Panc1 (cell line): ENCODE measurements at regions not wholly inside any gene's neighbourhood (a gene's known extent, or its start where the extent isn't known, plus 50 kb on each side); places are given as distances from the start of the nearest gene placed in this dataset.

Source experiments
- ATAC-seq: fragments of 200-7000 bp; cut with Tn5 transposase; 2 replicates; pipeline ENCODE4 v1.9.1; 2020; ENCODE audit warnings: mild to moderate bottlenecking, moderate library complexity
- BruUV-seq: library from RNA; stranded (reverse); fragments of 400-500 nt; replicated peaks from 2 replicates; lab custom pipeline; 2021; lab: Mats Ljungman, UMichigan
- CTCF ChIA-PET: fragments of 300-600 bp; sonication (Branson Sonifier 250); formaldehyde crosslinking; loops from one replicate; lab custom pipeline; 2022; ENCODE audit warnings: antibody characterized with exemption; lab: Charles Lee
- POLR2A ChIA-PET: fragments of 300-600 bp; sonication (Branson Sonifier 250); formaldehyde crosslinking; loops from one replicate; lab custom pipeline; 2022; ENCODE audit warnings: antibody characterized with exemption; lab: Charles Lee
- DNase-seq: peaks from one replicate; pipeline ENCODE4 v3.0.0-alpha.2; 2010; ENCODE audit warnings: low read depth, low spot score
- H3K27ac ChIP-seq: 2 replicates; pipeline ENCODE4 v1.5.1; 2011; ENCODE audit warnings: mild to moderate bottlenecking, low read length, inconsistent platforms
- H3K27me3 ChIP-seq: fragments of 200-500 bp; sonication (Bioruptor generic); 2 replicates; pipeline ENCODE4 v1.6.0; 2014; ENCODE audit warnings: low read length, inconsistent platforms; ENCODE audit not compliant: control insufficient read depth, insufficient read depth
- H3K36me3 ChIP-seq: fragments of 200-500 bp; sonication (Bioruptor generic); 2 replicates; pipeline ENCODE4 v1.5.1; 2014; ENCODE audit warnings: inconsistent platforms, mild to moderate bottlenecking, low read length, moderate library complexity; ENCODE audit not compliant: control insufficient read depth, insufficient read depth
- H3K4me1 ChIP-seq: 2 replicates; pipeline ENCODE4 v1.5.1; 2011; ENCODE audit warnings: inconsistent platforms, mild to moderate bottlenecking, low read length, moderate library complexity; ENCODE audit not compliant: control insufficient read depth, insufficient read depth
- H3K4me3 ChIP-seq, 2 experiments: 2 replicates each; pipeline ENCODE4 v1.5.1; 2011 to 2012; ENCODE audit warnings: low read depth in 2 of 2, low read length in 2 of 2, mild to moderate bottlenecking in 2 of 2, inconsistent platforms in 1 of 2, moderate library complexity in 1 of 2
- H3K9me3 ChIP-seq: fragments of 200-500 bp; sonication (Bioruptor generic); 2 replicates; pipeline ENCODE4 v1.5.1; 2014; ENCODE audit warnings: low read depth, mild to moderate bottlenecking, inconsistent platforms, low read length, moderate library complexity; ENCODE audit not compliant: control insufficient read depth, insufficient read depth
- CTCF ChIP-seq: fragments of 450-650 bp; IDR thresholded peaks from 2 replicates; pipeline ENCODE4 v1.5.1; 2017; ENCODE audit warnings: mild to moderate bottlenecking
- POLR2AphosphoS5 ChIP-seq: IDR thresholded peaks from 2 replicates; pipeline ENCODE4 v1.6.1; 2012; ENCODE audit warnings: mild to moderate bottlenecking, low read depth, low read length, moderate library complexity
- REST ChIP-seq, 2 experiments: IDR thresholded peaks; 2 replicates each; pipeline ENCODE4 v1.6.1; 2011 to 2012; ENCODE audit warnings: low read depth in 2 of 2, control low read depth in 1 of 2, low read length in 1 of 2, mild to moderate bottlenecking in 1 of 2, moderate library complexity in 1 of 2; ENCODE audit not compliant: insufficient read depth in 1 of 2
- SIN3A ChIP-seq: IDR thresholded peaks from 2 replicates; pipeline ENCODE4 v1.6.1; 2012; ENCODE audit warnings: low read depth, mild to moderate bottlenecking, low read length, moderate library complexity, borderline replicate concordance; ENCODE audit not compliant: insufficient read depth
- TCF7L2 ChIP-seq: IDR thresholded peaks from 2 replicates; pipeline ENCODE4 v1.6.1; 2011; ENCODE audit warnings: mild to moderate bottlenecking, low read depth, low read length, inconsistent platforms
- in situ Hi-C: cut with HindIII; loops from 2 replicates; pipeline ENCODE4 v1.10.0; 2016; ENCODE audit warnings: low sequenced_read_pairs, low pct_unique_long_range_greater_than_20kb
- intact Hi-C: fragments of 100-400 bp; cut with micrococcal nuclease; formaldehyde crosslinking; loops from one replicate; pipeline ENCODE4 v1.10.0; 2022; ENCODE audit not compliant: unreplicated experiment

GRCh38 chr2:31696068-31696467, 115.3 kb upstream of the SRD5A2 start:
- in situ Hi-C loops, result no loop called here
- CTCF ChIA-PET, result no interaction called here

GRCh38 chr2:31694444-31694843, 113.7 kb upstream of the SRD5A2 start:
- Histone ChIP-seq H3K27ac (no peak overlapping the region), H3K36me3 (no peaks in the 10 kb centered on the region), H3K4me1 (no peaks in the 10 kb centered on the region), H3K9me3 (no peaks in the 10 kb centered on the region), H3K4me3 (no peak overlapping the region), H3K27me3 (no peaks in the 10 kb centered on the region)
- no peak for DNase-seq
- no peak for ATAC-seq
- TF ChIP-seq CTCF (peak; percentile 57), POLR2AphosphoS5 (no peak), SIN3A (no peak), TCF7L2 (no peak), REST (IDR thresholded peaks at IDR 0.05; ENCODE audit: insufficient read depth in 1 of 2, low read depth in 2 of 2, low read length in 1 of 2) (no peak)
- POLR2A ChIA-PET, result no interaction called here
- in situ Hi-C loops, result no loop called here
- intact Hi-C loops, result loop anchor here (10.0 kb wide), 1 partner anchor 140 kb away; no protein-coding TSS in a partner anchor
- no TSS peak for BruUV-seq
- CTCF ChIA-PET, result no interaction called here

More at GRCh38 chr2:31696068-31696467, 115.3 kb upstream of the SRD5A2 start:
- no peaks in the 10 kb centered on the region for H3K9me3 ChIP-seq
- H3K27ac ChIP-seq, result no peak overlapping the region
- no peaks in the 10 kb centered on the region for H3K4me1 ChIP-seq
- no peak overlapping the region for H3K4me3 ChIP-seq
- H3K27me3 ChIP-seq, result no peaks in the 10 kb centered on the region
- no peak for ATAC-seq
- DNase-seq, result no peak
- BruUV-seq, result no TSS peak
- intact Hi-C loops, result loop anchor here (10.0 kb wide), 1 partner anchor 139 kb away; no protein-coding TSS in a partner anchor
- TF ChIP-seq TCF7L2 (no peak), SIN3A (no peak), POLR2AphosphoS5 (no peak), CTCF (no peak), REST (IDR thresholded peaks at IDR 0.05; ENCODE audit: insufficient read depth in 1 of 2, low read depth in 2 of 2, low read length in 1 of 2) (no peak)
- POLR2A ChIA-PET, result no interaction called here
- H3K36me3 ChIP-seq, result no peaks in the 10 kb centered on the region
